HL-60 (cell line): ENCODE measurements at regions not wholly inside any gene's neighbourhood (a gene's known extent, or its start where the extent isn't known, plus 50 kb on each side); places are given as distances from the start of the nearest gene placed in this dataset.

Experiments
- DNase-seq, 2 experiments: peaks; one replicate each; pipeline ENCODE4 v3.0.0-alpha.2; 2010 to 2020; ENCODE audit warnings: low read depth in 1 of 2, low spot score in 1 of 2
- H3K27ac ChIP-seq: fragments of 250-450 bp; sonication (Bioruptor Pico); replicated peaks from 2 replicates; pipeline ENCODE4 v1.5.1; 2020; ENCODE audit warnings: mild to moderate bottlenecking, moderate library complexity
- H3K27me3 ChIP-seq: fragments of 250-450 bp; sonication (Bioruptor Pico); 2 replicates; pipeline ENCODE4 v1.5.1; 2021; ENCODE audit warnings: mild to moderate bottlenecking, moderate library complexity; ENCODE audit not compliant: insufficient read depth, poor library complexity, severe bottlenecking
- H3K4me3 ChIP-seq: replicated peaks from 2 replicates; pipeline ENCODE4 v1.5.1; 2011; ENCODE audit warnings: mild to moderate bottlenecking, control low read depth, low read length; ENCODE audit not compliant: insufficient read depth
- CTCF ChIP-seq: IDR thresholded peaks from one replicate; pipeline ENCODE4 v1.5.1; 2011; ENCODE audit warnings: low read length, control low read depth, inconsistent platforms; ENCODE audit not compliant: insufficient read depth
- GABPA ChIP-seq: IDR thresholded peaks from 2 replicates; pipeline ENCODE4 v1.6.1; 2012; ENCODE audit warnings: low read depth
- POLR2AphosphoS5 ChIP-seq: IDR thresholded peaks from 2 replicates; pipeline ENCODE4 v1.6.1; 2012; ENCODE audit warnings: low read depth
- SPI1 ChIP-seq: IDR thresholded peaks from 2 replicates; pipeline ENCODE4 v1.6.1; 2012; ENCODE audit warnings: low read depth, mild to moderate bottlenecking, borderline replicate concordance
- TF ChIP-seq, protein P1 (sequence below): IDR thresholded peaks from 2 replicates; pipeline ENCODE4 v1.6.1; 2012; ENCODE audit warnings: low read depth; ENCODE audit not compliant: insufficient replicate concordance

DNA sequence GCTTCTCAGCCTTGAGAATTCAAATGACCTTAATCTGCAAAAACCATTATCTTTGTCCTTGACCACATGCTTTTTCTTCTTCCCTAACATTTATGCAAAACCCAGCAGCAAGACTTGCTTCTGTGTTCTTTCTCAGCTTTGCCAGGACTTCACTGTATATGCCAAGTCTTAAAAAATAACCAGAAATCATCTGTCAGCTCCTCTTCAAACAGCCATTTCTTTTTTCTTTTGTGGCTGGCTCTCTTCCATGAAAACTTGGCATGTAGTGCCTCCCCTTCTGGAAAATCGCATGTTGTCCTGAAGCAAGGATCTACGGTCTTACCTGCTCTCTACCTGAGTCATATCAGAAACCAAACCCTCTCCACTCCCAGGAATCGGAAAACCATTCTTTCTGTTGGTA, 364.9 kb downstream of the RPS29 start:
- no peak overlapping the region for H3K27ac ChIP-seq
- TF ChIP-seq POLR2AphosphoS5: no peak
- no peak for TF ChIP-seq SPI1
- TF ChIP-seq CTCF: no peak
- no peak for TF ChIP-seq GABPA
- TF ChIP-seq, protein P1, sequence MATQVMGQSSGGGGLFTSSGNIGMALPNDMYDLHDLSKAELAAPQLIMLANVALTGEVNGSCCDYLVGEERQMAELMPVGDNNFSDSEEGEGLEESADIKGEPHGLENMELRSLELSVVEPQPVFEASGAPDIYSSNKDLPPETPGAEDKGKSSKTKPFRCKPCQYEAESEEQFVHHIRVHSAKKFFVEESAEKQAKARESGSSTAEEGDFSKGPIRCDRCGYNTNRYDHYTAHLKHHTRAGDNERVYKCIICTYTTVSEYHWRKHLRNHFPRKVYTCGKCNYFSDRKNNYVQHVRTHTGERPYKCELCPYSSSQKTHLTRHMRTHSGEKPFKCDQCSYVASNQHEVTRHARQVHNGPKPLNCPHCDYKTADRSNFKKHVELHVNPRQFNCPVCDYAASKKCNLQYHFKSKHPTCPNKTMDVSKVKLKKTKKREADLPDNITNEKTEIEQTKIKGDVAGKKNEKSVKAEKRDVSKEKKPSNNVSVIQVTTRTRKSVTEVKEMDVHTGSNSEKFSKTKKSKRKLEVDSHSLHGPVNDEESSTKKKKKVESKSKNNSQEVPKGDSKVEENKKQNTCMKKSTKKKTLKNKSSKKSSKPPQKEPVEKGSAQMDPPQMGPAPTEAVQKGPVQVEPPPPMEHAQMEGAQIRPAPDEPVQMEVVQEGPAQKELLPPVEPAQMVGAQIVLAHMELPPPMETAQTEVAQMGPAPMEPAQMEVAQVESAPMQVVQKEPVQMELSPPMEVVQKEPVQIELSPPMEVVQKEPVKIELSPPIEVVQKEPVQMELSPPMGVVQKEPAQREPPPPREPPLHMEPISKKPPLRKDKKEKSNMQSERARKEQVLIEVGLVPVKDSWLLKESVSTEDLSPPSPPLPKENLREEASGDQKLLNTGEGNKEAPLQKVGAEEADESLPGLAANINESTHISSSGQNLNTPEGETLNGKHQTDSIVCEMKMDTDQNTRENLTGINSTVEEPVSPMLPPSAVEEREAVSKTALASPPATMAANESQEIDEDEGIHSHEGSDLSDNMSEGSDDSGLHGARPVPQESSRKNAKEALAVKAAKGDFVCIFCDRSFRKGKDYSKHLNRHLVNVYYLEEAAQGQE: no peak
- no peak overlapping the region for H3K4me3 ChIP-seq
- H3K27me3 ChIP-seq: no peaks in the 10 kb centered on the region
- no peak for DNase-seq

- no peak for DNase-seq
- no peaks in the 10 kb centered on the region for H3K27me3 ChIP-seq
- TF ChIP-seq GABPA (no peak), CTCF (no peak), SPI1 (no peak), POLR2AphosphoS5 (no peak)
- TF ChIP-seq, protein P1: no peak
- H3K27ac ChIP-seq: no peak overlapping the region
- no peak overlapping the region for H3K4me3 ChIP-seq
Measured at GRCh38 chr14:49220492-49220891, 365.7 kb downstream of the RPS29 start.

DNA sequence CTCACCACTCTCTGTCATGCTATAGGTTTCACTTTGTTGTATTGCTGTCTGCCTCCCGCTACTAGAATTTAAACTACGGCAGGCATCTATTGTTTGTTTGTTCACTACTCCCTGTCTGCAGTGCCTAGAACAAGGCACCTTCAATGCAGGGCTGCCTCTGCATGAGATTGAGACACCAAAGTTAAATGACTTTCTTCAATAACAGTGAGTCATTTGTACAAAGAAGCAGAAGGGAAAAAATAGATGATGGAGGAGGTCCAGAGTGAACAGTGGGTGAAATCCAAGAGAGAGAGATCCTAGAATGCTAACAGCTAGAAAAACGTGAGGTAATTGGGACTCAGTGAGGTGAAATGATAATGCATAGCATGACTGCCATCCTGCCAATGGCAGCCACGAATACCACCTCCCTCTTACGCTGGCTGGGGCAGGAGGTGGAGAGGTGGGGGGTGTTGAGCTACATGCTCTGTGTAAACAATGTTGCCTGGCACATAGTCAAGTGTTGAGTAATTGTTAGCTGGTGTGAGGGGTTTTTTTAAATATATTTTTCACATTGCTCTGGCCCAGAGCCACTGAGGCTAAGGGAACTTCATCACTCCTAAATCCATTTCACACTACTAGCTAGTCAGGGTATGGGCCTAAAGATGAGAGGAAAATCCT, 367.6 kb downstream of the RPS29 start:
- no peak for TF ChIP-seq CTCF
- TF ChIP-seq GABPA: no peak
- TF ChIP-seq SPI1: no peak
- TF ChIP-seq POLR2AphosphoS5: no peak
- TF ChIP-seq, protein P1: no peak
- no peak overlapping the region for H3K4me3 ChIP-seq
- DNase-seq: no peak
- no peaks in the 10 kb centered on the region for H3K27me3 ChIP-seq
- no peak overlapping the region for H3K27ac ChIP-seq
